SK-N-SH treated with all-trans-retinoic acid at 6 μM for 48 hours (cell line): ENCODE measurements at regions not wholly inside any gene's neighbourhood (a gene's known extent, or its start where the extent isn't known, plus 50 kb on each side); places are given as distances from the start of the nearest gene placed in this dataset.
"Not testable (repeated sequence)": the region's sequence is repeated elsewhere in the genome, so short reads cannot be mapped to it uniquely, and the experiment has no call there.

Experiments
- ATAC-seq: fragments of 200-7000 bp; cut with Tn5 transposase; 3 replicates; pipeline ENCODE4 v1.9.1; 2020; ENCODE audit warnings: mild to moderate bottlenecking, moderate library complexity
- ARNTL ChIP-seq: fragments of 450-650 bp; formaldehyde crosslinking; IDR thresholded peaks from 2 replicates; pipeline ENCODE4 v1.5.0; 2020; ENCODE audit warnings: low read depth, mild to moderate bottlenecking, moderate library complexity, borderline replicate concordance
- BACH2 ChIP-seq: fragments of 250-450 bp; sonication (Bioruptor Pico); IDR thresholded peaks from 2 replicates; pipeline ENCODE4 v1.9.0; 2021; ENCODE audit warnings: mild to moderate bottlenecking, borderline replicate concordance
- ESRRG ChIP-seq: fragments of 250-450 bp; sonication (Bioruptor Pico); IDR thresholded peaks from 2 replicates; pipeline ENCODE4 v1.6.1; 2021; ENCODE audit warnings: mild to moderate bottlenecking
- GLIS3 ChIP-seq: fragments of 250-450 bp; sonication (Bioruptor Pico); IDR thresholded peaks from 2 replicates; pipeline ENCODE4 v1.5.0; 2020; ENCODE audit warnings: mild to moderate bottlenecking, moderate library complexity
- ISL1 ChIP-seq: fragments of 250-450 bp; sonication (Bioruptor Pico); IDR thresholded peaks from 2 replicates; pipeline ENCODE4 v2.1.2; 2022; ENCODE audit warnings: mild to moderate bottlenecking, moderate library complexity
- OSR1 ChIP-seq: fragments of 250-450 bp; sonication (Bioruptor Pico); IDR thresholded peaks from 2 replicates; pipeline ENCODE4 v1.8.0; 2022; ENCODE audit warnings: moderate library complexity, mild to moderate bottlenecking, inconsistent platforms
- POU6F1 ChIP-seq: fragments of 250-450 bp; sonication (Bioruptor Pico); IDR thresholded peaks from 2 replicates; pipeline ENCODE4 v1.8.0; 2021; ENCODE audit warnings: low read depth, mild to moderate bottlenecking, moderate library complexity, borderline replicate concordance
- PPARA ChIP-seq: fragments of 250-450 bp; sonication (Bioruptor Pico); IDR thresholded peaks from 2 replicates; pipeline ENCODE4 v1.5.0; 2020; ENCODE audit warnings: mild to moderate bottlenecking, borderline replicate concordance
- RARB ChIP-seq: fragments of 250-450 bp; sonication (Bioruptor Pico); IDR thresholded peaks from 2 replicates; pipeline ENCODE4 v1.8.0; 2021; ENCODE audit warnings: mild to moderate bottlenecking, moderate library complexity
- SNAI2 ChIP-seq: fragments of 250-450 bp; sonication (Bioruptor Pico); IDR thresholded peaks from 2 replicates; pipeline ENCODE4 v1.5.0; 2020; ENCODE audit warnings: mild to moderate bottlenecking, moderate library complexity
- TCF4 ChIP-seq: fragments of 250-450 bp; sonication (Bioruptor Pico); IDR thresholded peaks from 2 replicates; pipeline ENCODE4 v1.8.0; 2021; ENCODE audit warnings: mild to moderate bottlenecking, moderate library complexity, borderline replicate concordance
- ZC3H10 ChIP-seq: fragments of 250-450 bp; sonication (Bioruptor Pico); IDR thresholded peaks from 2 replicates; pipeline ENCODE4 v1.5.1; 2021; ENCODE audit warnings: mild to moderate bottlenecking, moderate library complexity
- ZFP3 ChIP-seq: fragments of 250-450 bp; sonication (Bioruptor Pico); IDR thresholded peaks from 2 replicates; pipeline ENCODE4 v1.5.0; 2020; ENCODE audit warnings: mild to moderate bottlenecking, moderate library complexity
- ZNF565 ChIP-seq: fragments of 450-650 bp; formaldehyde crosslinking; conservative IDR thresholded peaks from 2 replicates; pipeline ENCODE4 v1.5.0; 2020; ENCODE audit warnings: low read depth, mild to moderate bottlenecking, moderate library complexity
- ZNF70 ChIP-seq: fragments of 450-650 bp; formaldehyde crosslinking; IDR thresholded peaks from 2 replicates; pipeline ENCODE4 v1.5.0; 2020; ENCODE audit warnings: mild to moderate bottlenecking, moderate library complexity
- ZNF8 ChIP-seq: fragments of 450-650 bp; formaldehyde crosslinking; IDR thresholded peaks from 2 replicates; pipeline ENCODE4 v1.5.0; 2020; ENCODE audit warnings: mild to moderate bottlenecking, moderate library complexity
- TF ChIP-seq, protein P1 (sequence below): fragments of 250-450 bp; sonication (Bioruptor Pico); IDR thresholded peaks from 2 replicates; pipeline ENCODE4 v1.5.0; 2020; ENCODE audit warnings: mild to moderate bottlenecking, moderate library complexity
- TF ChIP-seq, protein P2 (sequence below): fragments of 250-450 bp; sonication (Bioruptor Pico); IDR thresholded peaks from 2 replicates; pipeline ENCODE4 v1.5.1; 2021; ENCODE audit warnings: mild to moderate bottlenecking, moderate library complexity
- TF ChIP-seq, protein P3 (sequence below): fragments of 250-450 bp; sonication (Bioruptor Pico); IDR thresholded peaks from 2 replicates; pipeline ENCODE4 v1.5.1; 2020; ENCODE audit warnings: low read depth, mild to moderate bottlenecking, moderate library complexity
- TF ChIP-seq, protein P4 (sequence below): fragments of 250-450 bp; sonication (Bioruptor Pico); IDR thresholded peaks from 2 replicates; pipeline ENCODE4 v1.8.0; 2020; ENCODE audit warnings: mild to moderate bottlenecking, moderate library complexity, borderline replicate concordance

DNA sequence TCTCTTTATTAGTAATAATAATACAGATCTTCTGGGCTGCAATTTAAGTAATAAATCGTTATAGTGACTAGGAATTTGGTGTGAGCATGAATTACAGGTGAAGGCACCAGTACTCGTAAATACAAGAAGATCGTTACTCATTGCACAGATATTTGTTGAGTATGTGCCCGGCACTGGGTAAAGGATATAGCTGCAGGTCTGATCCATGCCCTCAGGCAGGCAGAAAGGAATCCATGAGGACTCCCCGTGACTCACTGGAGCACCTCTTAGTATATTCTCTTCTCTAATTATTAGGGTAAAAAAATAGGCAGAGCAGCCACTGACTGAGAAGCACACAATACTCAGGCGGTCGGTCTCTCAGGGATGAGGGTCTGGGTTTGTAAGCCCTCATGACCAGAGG is 868.3 kb downstream of the RAB28 start:
- no peak for TF ChIP-seq ZNF70
- TF ChIP-seq BACH2 (CRISPR knock-in tag) = no peak
- TF ChIP-seq, protein P1, sequence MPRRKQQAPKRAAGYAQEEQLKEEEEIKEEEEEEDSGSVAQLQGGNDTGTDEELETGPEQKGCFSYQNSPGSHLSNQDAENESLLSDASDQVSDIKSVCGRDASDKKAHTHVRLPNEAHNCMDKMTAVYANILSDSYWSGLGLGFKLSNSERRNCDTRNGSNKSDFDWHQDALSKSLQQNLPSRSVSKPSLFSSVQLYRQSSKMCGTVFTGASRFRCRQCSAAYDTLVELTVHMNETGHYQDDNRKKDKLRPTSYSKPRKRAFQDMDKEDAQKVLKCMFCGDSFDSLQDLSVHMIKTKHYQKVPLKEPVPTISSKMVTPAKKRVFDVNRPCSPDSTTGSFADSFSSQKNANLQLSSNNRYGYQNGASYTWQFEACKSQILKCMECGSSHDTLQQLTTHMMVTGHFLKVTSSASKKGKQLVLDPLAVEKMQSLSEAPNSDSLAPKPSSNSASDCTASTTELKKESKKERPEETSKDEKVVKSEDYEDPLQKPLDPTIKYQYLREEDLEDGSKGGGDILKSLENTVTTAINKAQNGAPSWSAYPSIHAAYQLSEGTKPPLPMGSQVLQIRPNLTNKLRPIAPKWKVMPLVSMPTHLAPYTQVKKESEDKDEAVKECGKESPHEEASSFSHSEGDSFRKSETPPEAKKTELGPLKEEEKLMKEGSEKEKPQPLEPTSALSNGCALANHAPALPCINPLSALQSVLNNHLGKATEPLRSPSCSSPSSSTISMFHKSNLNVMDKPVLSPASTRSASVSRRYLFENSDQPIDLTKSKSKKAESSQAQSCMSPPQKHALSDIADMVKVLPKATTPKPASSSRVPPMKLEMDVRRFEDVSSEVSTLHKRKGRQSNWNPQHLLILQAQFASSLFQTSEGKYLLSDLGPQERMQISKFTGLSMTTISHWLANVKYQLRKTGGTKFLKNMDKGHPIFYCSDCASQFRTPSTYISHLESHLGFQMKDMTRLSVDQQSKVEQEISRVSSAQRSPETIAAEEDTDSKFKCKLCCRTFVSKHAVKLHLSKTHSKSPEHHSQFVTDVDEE (CRISPR knock-in tag) = no peak
- TF ChIP-seq ZFP3 (CRISPR knock-in tag) = no peak
- no peak for TF ChIP-seq ARNTL
- no peak for TF ChIP-seq ZNF8 (CRISPR knock-in tag)
- TF ChIP-seq SNAI2 (CRISPR knock-in tag) = no peak
- TF ChIP-seq ESRRG (CRISPR knock-in tag) = no peak
- no peak for ATAC-seq

- no peak for ATAC-seq
- TF ChIP-seq OSR1 (CRISPR knock-in tag) (no peak), TCF4 (CRISPR knock-in tag) (no peak), RARB (CRISPR knock-in tag) (no peak), BACH2 (CRISPR knock-in tag) (no peak), SNAI2 (CRISPR knock-in tag) (no peak), POU6F1 (CRISPR knock-in tag) (no peak), ZNF70 (no peak)
- TF ChIP-seq, all 23 proteins: peak for 0
Observed at GRCh38 chr4:12612876-12613275, 871.3 kb downstream of the RAB28 start.

GRCh38 chr4:12609212-12609875 is 874.8 kb downstream of the RAB28 start:
- not testable (repeated sequence) for ATAC-seq

- TF ChIP-seq ISL1 (no peak), ZNF565 (CRISPR knock-in tag) (no peak), ESRRG (CRISPR knock-in tag) (no peak)
- TF ChIP-seq, protein P1 (CRISPR knock-in tag) = no peak
- TF ChIP-seq, all 23 proteins: peak for 0
- ATAC-seq = no peak
Observed at GRCh38 chr4:12595986-12596385, 888.2 kb downstream of the RAB28 start.

GRCh38 chr4:12595489-12595888 is 888.7 kb downstream of the RAB28 start:
- no peak for TF ChIP-seq GLIS3 (CRISPR knock-in tag)
- no peak for TF ChIP-seq ZC3H10 (CRISPR knock-in tag)
- no peak for TF ChIP-seq POU6F1 (CRISPR knock-in tag)
- TF ChIP-seq, protein P2, sequence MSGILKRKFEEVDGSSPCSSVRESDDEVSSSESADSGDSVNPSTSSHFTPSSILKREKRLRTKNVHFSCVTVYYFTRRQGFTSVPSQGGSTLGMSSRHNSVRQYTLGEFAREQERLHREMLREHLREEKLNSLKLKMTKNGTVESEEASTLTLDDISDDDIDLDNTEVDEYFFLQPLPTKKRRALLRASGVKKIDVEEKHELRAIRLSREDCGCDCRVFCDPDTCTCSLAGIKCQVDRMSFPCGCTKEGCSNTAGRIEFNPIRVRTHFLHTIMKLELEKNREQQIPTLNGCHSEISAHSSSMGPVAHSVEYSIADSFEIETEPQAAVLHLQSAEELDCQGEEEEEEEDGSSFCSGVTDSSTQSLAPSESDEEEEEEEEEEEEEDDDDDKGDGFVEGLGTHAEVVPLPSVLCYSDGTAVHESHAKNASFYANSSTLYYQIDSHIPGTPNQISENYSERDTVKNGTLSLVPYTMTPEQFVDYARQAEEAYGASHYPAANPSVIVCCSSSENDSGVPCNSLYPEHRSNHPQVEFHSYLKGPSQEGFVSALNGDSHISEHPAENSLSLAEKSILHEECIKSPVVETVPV (CRISPR knock-in tag) = no peak
- TF ChIP-seq PPARA = no peak
- no peak for TF ChIP-seq ZFP3 (CRISPR knock-in tag)
- TF ChIP-seq ZNF565 (CRISPR knock-in tag) = no peak
- TF ChIP-seq, protein P3, sequence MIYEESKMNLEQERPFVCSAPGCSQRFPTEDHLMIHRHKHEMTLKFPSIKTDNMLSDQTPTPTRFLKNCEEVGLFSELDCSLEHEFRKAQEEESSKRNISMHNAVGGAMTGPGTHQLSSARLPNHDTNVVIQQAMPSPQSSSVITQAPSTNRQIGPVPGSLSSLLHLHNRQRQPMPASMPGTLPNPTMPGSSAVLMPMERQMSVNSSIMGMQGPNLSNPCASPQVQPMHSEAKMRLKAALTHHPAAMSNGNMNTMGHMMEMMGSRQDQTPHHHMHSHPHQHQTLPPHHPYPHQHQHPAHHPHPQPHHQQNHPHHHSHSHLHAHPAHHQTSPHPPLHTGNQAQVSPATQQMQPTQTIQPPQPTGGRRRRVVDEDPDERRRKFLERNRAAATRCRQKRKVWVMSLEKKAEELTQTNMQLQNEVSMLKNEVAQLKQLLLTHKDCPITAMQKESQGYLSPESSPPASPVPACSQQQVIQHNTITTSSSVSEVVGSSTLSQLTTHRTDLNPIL (CRISPR knock-in tag) = no peak
- TF ChIP-seq, protein P4, sequence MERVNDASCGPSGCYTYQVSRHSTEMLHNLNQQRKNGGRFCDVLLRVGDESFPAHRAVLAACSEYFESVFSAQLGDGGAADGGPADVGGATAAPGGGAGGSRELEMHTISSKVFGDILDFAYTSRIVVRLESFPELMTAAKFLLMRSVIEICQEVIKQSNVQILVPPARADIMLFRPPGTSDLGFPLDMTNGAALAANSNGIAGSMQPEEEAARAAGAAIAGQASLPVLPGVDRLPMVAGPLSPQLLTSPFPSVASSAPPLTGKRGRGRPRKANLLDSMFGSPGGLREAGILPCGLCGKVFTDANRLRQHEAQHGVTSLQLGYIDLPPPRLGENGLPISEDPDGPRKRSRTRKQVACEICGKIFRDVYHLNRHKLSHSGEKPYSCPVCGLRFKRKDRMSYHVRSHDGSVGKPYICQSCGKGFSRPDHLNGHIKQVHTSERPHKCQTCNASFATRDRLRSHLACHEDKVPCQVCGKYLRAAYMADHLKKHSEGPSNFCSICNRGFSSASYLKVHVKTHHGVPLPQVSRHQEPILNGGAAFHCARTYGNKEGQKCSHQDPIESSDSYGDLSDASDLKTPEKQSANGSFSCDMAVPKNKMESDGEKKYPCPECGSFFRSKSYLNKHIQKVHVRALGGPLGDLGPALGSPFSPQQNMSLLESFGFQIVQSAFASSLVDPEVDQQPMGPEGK (CRISPR knock-in tag) = no peak
- TF ChIP-seq, all 23 proteins: peak for 0
- ATAC-seq = no peak
